Anterior cingulate cortex (tissue), 58 donors: ENCODE measurements at regions not wholly inside any gene's neighbourhood (a gene's known extent, or its start where the extent isn't known, plus 50 kb on each side); places are given as distances from the start of the nearest gene placed in this dataset.
"Not testable (repeated sequence)": the region's sequence is repeated elsewhere in the genome, so short reads cannot be mapped to it uniquely, and the experiment has no call there.

ENCODE experiments used
- DNase-seq, 58 donors: peaks; one replicate each; lab custom pipeline; 2025; lab: John Stamatoyannopoulos, UW

DNA sequence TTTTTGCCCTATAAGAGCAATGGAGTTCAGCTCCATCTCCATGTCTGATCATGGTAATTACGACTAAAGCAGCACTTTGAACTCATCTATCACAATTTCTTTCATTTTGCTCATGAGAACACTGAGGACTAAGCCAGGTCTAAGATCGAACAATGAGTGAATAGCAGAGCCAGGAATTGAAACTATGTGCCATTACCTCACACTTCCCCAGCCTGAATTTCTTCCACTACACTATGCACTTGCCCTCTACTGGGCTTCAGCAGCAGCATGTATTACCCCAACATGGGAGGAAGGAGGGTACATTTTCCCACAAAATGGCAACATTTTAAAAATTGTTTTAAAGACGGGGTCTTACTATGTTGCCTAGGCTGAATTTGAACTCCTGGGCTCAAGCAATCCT, 274.7 kb upstream of the FGF13 start:
- no peak for DNase-seq

DNA sequence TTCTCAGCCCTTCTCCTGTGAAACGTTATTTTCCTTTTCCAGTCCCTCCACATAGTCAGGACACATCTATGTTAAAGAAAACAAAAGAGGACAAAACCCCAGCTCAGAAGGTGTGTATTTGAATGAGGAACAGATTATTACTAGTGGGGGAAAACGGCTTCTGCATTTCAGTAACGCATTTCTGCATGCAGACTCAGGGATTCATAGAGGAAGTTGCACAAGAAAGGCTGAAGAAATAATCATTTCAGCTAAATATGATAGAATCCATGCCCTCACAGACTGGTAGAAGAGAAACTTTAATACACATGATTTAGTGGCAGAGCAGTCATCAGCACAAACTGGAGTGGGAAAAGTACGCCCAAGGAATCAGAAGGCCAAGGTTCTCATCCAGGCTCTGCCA, 270.8 kb upstream of the FGF13 start:
- no peak for DNase-seq

DNA sequence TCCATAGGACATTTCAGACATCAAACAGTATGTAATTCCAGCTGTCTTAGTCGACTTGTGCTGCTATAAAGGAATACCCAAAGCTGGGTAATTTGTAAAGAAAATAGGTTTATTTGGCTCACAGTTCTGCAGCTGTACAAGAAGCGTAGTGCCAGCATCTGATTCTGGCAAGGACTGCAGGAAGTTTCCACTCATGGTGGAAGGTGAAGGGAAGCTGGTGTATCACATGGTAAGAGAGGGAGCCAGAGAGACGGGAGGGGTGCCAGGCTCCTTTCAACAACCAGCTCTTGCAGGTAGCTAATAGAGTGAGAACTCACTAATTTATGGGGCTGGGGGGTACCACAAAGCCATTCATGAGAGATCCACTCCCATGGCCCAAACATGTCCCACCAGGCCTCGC, 253.0 kb upstream of the FGF13 start:
- no peak for DNase-seq

DNA sequence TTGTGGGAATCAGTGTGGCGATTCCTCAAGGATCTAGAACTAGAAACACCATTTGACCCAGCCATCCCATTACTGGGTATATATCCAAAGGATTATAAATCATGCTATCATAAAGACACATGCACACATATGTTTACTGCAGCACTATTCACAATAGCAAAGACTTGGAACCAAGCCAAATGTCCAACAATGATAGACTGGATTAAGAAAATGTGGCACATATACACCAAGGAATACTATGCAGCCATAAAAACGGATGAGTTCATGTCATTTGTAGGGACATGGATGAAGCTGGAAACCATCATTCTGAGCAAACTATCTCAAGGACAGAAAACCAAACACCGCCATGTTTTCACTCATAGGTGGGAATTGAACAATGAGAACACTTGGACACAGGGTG, 250.9 kb upstream of the FGF13 start:
- not testable (repeated sequence) for DNase-seq

DNA sequence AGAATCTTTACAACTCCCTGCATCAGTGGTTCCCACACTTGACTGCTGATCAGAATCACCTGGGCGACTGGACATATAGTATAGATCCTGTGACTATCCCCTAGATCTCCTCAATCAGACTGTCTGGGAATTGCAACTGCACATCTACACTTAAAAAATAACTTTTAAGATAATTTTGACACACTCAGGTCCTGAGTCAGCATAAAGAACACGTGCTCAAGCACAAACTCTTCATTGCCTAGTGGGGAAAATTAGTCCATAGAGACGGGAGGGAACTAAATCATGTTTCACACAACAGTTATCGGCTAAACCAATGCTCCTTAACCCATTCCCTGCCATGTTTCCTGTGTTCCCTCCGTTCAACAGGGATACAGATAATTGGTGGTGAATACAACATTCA, 243.5 kb upstream of the FGF13 start:
- DNase-seq = no peak

DNA sequence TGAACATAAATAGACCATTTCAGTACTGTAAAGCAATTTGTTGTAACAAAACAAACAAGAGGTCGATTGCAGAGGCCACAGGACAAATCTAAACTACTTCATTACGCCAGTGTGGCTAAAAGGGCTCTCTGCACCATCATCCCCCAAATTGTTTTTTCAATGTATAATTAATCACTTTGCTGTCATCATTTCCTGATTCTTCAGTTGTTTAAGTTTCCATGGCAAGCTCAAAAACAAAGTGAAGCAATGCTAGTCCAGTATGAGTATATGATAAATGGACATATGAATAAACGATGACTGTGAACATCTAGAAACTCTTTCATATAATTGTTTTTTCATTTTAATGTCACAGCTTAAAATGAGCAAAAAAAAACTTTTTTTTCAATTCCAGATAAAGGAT, 235.4 kb upstream of the FGF13 start:
- DNase-seq = no peak

DNA sequence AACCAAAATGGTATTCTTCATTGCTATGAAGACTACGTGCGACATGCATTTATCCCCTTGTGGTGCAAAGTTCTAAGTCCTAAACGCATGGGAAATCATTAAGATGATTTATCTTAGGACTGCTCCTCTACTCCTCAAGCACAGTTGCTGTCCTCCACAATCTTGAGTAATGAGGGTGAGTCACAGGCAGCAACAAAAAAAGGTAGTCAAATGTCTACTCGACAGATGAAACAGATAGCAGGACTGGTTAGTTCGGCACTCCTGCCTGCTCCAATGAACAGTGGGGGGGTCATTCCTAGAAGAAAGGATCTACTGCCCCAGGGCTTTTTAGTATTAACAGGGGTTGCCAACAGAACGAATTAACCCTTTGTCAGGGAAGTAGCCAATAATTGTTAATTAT, 233.7 kb upstream of the FGF13 start:
- DNase-seq = no peak

DNA sequence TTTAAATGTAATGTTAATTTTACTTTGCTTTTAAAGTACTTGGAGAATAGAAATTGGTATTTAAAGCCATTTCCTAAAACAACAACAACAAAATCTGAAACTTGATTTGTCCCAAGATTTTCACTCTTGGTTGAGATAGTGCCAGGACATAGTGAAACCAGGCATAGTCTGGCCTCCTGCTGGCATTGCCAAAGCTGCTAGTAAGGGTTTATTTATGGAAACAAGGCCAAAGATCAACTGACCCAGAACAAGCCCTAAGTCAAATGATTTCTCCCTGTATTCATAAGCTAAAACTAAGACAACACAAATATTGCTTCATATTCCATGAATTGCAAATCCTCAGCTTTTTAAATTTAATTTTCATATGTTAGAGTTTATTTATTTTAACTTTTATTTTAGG, 227.5 kb upstream of the FGF13 start:
- DNase-seq = no peak

DNA sequence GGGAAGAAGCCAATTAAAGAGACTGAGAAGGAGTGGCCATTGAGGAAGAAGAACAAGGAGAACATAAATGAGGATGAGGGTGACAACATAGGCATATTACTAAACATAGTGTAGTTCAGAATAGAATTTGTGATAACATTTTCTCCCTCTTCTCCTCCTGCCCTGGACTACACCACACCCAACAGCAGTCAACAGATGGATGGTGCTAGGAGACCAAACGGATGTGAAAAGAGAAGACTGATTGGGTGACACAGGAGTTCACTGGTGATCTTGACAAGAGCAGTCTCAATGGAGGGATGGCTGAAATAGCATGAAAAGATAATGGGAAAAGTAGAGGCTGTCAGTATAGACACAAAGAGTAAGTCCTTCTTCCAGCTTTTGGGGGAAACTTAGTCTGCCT, 226.5 kb upstream of the FGF13 start:
- no peak for DNase-seq

DNA sequence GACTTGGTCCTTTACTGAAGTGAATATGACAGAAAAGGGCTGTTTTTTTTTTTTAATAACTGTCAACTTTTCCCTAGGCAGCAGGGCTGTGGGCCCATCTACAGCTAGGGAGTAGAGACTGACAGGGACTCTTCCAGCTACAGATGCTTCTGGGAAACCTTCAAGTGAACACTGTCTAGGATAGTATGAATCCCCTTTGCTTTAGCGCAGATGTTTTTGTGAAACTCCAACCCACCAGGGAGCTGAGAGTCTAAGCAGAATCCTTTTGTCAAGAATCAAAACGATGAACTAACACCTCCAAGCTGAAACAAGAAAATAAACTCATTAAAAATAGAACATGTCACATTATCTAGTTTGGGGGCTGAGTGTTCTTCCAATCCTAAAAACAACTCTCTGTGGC, 219.7 kb upstream of the FGF13 start:
- no peak for DNase-seq

DNA sequence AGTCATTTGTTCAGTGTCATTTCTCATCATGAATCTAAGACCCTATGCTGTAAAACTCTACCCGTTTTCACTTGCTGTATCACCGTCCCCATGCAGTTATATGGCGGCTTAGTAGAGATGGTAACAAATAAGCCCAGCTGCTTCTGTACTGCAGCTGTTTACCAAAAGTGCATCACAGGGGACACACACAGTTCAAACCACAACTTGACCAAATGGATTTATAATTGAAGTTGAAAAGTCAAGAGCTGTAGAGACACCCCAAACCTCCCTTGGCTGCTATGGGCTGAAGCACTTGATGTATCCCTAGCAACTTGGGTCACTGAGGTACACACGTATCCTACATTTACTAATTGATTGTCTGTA, 219.0 kb upstream of the FGF13 start:
- no peak for DNase-seq

DNA sequence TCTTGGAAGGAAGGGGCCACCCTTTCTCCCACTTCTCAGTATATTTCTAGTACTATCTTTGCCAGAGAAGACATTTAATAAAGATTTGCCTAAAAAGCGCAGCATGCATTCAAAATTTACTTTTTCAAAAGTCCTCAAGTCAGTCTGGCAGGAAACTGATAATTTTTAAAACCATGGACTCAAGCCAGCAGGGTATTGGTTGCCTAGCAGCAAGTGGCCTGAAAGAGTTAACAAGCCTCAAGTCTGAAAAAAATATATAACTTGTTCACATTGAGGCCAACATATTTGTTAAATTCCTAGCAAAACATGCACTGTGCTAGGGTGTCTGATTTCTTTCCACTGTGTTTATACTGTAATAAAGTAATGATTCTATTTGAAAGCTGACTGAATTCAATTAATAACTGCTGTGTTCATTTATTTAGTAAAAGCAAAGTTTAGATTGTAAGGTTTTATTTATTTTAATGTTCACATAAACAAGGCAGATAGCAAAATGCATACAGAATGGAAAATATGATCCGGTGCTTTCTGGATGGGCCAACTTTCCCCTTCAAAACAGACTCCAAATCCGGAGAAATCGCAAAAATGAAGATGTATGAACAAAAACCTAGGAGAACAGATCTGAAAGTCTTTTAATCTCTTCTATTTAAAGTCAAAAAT, 218.5 kb upstream of the FGF13 start:
- no peak for DNase-seq

DNA sequence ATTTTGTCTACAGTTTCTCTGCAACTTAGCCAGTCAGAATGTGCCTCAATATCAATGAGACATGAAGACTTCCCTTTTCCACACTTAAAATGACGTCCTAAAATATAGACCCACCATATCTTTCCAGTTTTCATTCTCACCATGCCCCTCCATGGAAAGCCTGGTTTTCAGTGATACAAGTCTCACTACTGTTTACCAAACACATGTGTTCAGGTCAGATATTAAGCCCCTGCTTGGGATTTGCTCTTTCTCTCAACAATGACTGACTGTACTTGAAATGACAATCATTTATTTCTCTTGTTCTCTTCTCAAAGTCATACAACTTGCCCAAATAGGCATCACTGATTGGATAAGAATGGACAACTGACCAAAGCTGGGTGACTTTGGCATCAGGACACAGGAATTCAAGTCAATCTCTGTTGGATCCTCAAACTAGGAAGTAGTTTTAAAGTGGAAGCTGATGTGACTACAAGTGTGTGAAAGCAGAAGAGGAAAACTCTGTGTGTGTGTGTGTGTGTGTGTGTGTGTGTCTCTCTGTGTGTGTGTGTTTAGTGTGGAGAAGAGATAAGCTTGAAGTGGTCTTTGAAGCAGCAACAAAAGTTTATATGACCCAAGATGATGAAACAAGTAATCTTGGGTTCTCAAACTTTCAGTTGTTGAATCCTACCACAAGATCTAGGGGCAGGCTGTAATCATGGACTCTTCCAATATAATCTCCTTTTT, 217.4 kb upstream of the FGF13 start:
- DNase-seq = no peak

DNA sequence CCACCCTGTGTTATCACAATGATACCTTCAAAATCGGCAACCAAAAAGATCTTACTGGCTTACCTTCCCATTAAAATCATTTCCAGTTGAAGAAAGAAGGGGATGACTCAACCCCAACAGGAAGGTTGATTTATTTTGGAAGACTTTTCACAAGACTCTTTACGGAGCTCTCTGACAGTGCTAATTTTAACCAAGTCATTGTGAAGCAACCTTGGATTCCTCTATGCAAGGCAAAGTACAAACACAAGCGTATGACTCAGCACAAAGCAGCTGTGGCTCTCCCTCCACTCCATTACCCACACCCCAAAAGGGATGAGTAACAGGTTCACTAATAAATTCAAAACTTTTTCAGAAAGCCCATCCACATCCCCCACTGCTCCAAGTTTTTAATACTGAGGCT, 213.8 kb upstream of the FGF13 start:
- DNase-seq = peak in 2 of 58 donors; percentile 0

DNA sequence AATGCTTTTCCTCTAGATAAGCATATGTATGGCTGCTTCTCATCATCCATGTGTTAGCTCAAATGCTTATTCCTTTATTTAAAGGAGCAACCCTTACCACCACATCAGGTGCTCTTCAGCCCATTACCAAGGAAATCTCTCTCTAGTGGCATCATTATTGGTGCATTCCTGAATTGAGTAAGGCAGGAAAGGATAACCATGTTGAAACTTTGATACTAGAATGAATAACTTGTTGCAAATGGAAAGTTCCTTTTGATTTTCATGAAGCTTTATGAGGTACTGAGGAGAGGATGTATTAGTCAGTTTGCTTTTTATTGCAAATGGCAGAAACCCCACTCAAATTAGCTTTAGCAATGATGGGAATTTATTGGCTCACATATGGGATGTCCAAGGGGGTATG, 212.3 kb upstream of the FGF13 start:
- DNase-seq = no peak

DNA sequence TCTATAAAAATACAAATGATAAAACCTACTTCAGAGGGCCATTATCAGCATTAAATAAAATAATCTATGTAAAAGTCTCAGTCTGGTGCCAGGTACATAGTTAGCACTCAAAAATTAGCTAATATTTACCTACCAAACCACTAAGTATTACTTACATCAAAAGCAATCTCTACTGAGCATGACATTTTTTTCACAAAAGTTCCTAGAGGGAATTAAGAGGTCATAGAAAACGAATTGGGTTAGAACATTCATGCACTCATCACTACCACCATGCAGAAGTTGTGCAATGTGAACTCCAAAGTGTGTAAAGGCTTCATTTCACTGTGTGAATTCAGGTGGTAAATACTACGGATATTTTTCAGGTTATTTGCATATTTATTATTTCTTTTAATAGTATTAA, 209.5 kb upstream of the FGF13 start:
- DNase-seq = no peak

DNA sequence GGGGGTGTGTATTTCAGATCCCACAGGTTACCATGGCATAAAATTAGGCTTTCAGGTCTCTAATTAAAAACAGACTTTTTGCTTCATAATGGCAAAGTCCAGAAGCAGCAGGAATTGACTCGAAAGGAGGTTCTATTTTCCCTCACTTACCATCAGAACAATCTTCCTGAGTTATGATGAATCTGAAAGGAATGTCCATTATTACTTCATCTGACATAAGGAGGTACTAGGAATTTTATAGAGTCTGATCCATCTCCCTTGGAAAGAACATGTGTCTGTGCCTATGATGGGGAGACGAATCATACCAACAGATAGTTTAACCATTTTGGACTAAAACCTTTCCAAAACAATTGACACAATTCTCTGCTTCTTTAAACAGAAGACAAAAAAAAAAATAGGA, 206.3 kb upstream of the FGF13 start:
- no peak for DNase-seq

DNA sequence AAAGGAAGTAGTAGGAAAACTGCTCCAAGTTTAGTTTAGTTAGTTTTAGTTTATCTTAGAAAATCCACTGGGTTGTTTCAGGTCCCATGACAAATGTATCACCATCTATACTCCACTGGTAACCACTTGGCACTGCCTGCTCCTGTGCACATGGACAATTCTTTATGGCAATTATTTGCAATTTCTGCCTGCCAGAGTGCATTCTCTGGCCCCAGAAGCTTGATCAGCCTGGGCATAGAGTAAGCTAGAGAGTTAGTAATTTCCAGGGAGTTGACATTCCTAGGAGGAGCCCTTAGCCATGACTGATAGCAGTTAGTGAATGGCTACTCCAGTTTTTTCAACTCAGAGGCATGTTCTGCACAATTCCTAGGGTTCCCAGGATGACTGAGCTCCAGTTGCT, 203.2 kb upstream of the FGF13 start:
- DNase-seq = no peak

DNA sequence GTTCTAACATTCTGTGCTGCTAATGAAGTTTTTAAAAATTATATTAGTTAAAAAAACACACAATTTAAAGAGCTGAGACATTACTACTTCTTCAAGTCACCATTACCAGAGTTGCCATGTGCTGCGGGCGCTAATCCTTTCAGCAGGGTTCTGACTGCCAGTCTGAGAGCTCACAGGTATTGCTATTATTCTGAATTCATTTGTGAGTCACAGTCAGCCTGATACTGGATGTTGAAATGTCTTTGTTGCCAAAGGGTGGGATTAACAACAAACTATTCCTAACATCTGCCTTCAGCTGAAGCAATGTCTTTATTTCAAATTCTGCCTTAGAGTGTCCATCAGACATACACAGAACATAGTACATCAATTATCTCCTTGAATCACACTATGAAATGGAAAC, 197.1 kb upstream of the FGF13 start:
- DNase-seq = no peak

DNA sequence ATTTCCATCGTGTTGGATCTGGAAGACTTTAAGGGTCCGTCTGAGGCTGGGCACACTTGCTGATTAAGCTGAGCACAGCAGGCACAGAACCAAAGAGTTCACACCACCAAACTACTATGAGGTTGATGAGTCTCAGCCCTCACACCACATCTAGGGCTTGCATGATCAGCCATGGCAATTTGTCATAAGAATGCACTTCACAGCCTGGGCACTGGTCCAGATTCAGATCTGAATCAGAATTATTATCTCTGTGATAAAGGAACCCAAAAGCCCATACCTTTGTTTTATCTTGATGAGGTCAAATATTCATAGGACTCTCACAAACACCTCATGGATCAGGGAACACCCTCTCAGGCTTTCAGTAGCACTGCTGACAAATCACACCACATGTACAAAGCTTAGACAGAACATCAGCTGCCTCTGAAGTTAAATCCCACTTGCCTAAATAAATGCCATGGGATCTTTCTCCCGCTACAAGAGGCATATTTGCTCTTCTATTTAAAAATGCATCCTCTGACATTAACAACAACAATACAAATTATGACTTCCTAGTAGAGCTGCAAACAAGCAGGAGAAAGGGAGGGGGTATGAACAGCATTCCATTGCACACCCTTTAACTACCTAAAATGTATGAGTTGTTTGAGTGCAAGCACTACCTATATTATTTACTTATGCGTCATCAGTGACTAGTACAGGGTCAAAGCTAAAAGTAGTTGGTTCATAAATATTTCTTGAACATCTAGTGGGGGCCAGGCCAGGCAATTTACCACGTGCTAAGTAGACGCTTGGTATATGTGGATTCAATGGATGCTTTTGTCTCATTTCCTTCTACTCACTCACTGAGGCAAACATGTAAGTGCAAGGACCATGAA, 186.3 kb upstream of the FGF13 start:
- no peak for DNase-seq

DNA sequence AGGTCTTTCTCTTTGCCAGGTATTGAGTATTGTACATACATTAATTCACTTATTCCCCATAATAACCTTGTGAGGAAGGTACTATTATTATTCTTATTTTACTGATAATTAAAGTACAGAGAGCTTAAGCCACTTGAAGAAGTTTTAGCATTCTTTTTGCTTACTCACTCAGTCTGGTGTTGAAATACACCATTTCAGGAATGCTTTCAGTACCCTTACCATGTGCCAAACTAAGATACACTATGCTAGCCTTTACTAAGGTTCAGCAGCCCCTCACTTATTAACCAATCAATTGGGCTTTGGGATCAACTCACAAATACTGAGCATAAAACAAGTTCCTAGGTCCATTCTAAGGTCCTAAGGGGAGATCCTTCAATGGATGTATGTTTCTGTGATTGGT, 179.0 kb upstream of the FGF13 start:
- no peak for DNase-seq

DNA sequence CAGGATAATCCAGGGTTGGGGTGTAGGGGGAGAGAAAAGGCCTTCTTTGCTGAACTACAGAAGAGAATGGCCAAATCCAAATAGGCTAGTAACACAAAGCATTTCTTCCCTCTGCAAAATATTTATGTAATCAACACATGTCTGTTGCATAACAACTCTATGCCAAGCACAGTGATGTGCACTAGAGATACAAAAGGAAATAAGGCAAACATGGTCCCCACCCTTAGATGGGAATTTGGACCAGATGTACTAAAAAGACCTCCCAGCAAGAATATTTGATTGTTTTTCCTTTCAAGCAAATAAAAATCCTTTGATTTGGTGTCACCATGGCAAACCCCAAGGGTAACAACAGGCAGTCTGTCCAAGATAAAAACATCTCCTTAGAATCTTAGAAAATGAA, 177.6 kb upstream of the FGF13 start:
- DNase-seq = no peak
